ENCODE measurements at regions not wholly inside any gene's neighbourhood (a gene's known extent, or its start where the extent isn't known, plus 50 kb on each side); places are given as distances from the start of the nearest gene placed in this dataset.

- DNase-seq (ENCODE audit: low read depth, low spot score) (no peak), ATAC-seq (no peak)
- in situ Hi-C loops (cut with HindIII; ENCODE audit: low pct_unique_long_range_greater_than_20kb, low sequenced_read_pairs) (no loop called here), intact Hi-C loops (cut with micrococcal nuclease; ENCODE audit: unreplicated experiment) (no loop called here)
- CTCF ChIA-PET: no interaction called here
- no peak for TF ChIP-seq POLR2AphosphoS5 (IDR thresholded peaks at IDR 0.05; ENCODE audit: low read depth, low read length)
- no peak for TF ChIP-seq REST (IDR thresholded peaks at IDR 0.05; ENCODE audit: insufficient read depth in 1 of 2, low read depth in 2 of 2, low read length in 1 of 2)
- TF ChIP-seq TCF7L2 (IDR thresholded peaks at IDR 0.05; ENCODE audit: low read depth, low read length): no peak
- no peak for TF ChIP-seq CTCF (IDR thresholded peaks at IDR 0.05)
- no peak for TF ChIP-seq SIN3A (IDR thresholded peaks at IDR 0.05; ENCODE audit: borderline replicate concordance, insufficient read depth, low read depth, low read length)
- BruUV-seq (replicated peaks): no TSS peak
- H3K4me3 ChIP-seq (ENCODE audit: low read depth in 2 of 2, low read length in 2 of 2): no peak overlapping the region
- no peaks in the 10 kb centered on the region for H3K4me1 ChIP-seq (ENCODE audit: control insufficient read depth, insufficient read depth, low read length)
- H3K27me3 ChIP-seq (ENCODE audit: control insufficient read depth, insufficient read depth, low read length): no peaks in the 10 kb centered on the region
- H3K36me3 ChIP-seq (ENCODE audit: control insufficient read depth, insufficient read depth, low read length): no peaks in the 10 kb centered on the region
- POLR2A ChIA-PET: no interaction called here
- no peak overlapping the region for H3K27ac ChIP-seq (ENCODE audit: low read length)
- no peaks in the 10 kb centered on the region for H3K9me3 ChIP-seq (ENCODE audit: control insufficient read depth, insufficient read depth, low read depth, low read length)
Measured at GRCh38 chrX:109312757-109313156, 169.1 kb downstream of the GUCY2F start.

GRCh38 chrX:109310031-109310430, 171.9 kb downstream of the GUCY2F start:
- in situ Hi-C loops (cut with HindIII; ENCODE audit: low pct_unique_long_range_greater_than_20kb, low sequenced_read_pairs): no loop called here
- intact Hi-C loops (cut with micrococcal nuclease; ENCODE audit: unreplicated experiment): no loop called here
- Histone ChIP-seq H3K4me3 (ENCODE audit: low read depth in 2 of 2, low read length in 2 of 2) (no peak overlapping the region), H3K9me3 (ENCODE audit: control insufficient read depth, insufficient read depth, low read depth, low read length) (no peaks in the 10 kb centered on the region), H3K27me3 (ENCODE audit: control insufficient read depth, insufficient read depth, low read length) (no peaks in the 10 kb centered on the region), H3K27ac (ENCODE audit: low read length) (no peak overlapping the region), H3K4me1 (ENCODE audit: control insufficient read depth, insufficient read depth, low read length) (no peaks in the 10 kb centered on the region), H3K36me3 (ENCODE audit: control insufficient read depth, insufficient read depth, low read length) (no peaks in the 10 kb centered on the region)
- ChIA-PET CTCF (no interaction called here), POLR2A (no interaction called here)
- ATAC-seq (no peak), DNase-seq (ENCODE audit: low read depth, low spot score) (no peak)
- no TSS peak for BruUV-seq (replicated peaks)
- TF ChIP-seq TCF7L2 (IDR thresholded peaks at IDR 0.05; ENCODE audit: low read depth, low read length) (no peak), CTCF (IDR thresholded peaks at IDR 0.05) (no peak)

- Histone ChIP-seq H3K4me3 (ENCODE audit: low read depth in 2 of 2, low read length in 2 of 2) (no peak overlapping the region), H3K27ac (ENCODE audit: low read length) (no peak overlapping the region), H3K9me3 (ENCODE audit: control insufficient read depth, insufficient read depth, low read depth, low read length) (no peaks in the 10 kb centered on the region), H3K36me3 (ENCODE audit: control insufficient read depth, insufficient read depth, low read length) (no peaks in the 10 kb centered on the region), H3K27me3 (ENCODE audit: control insufficient read depth, insufficient read depth, low read length) (no peaks in the 10 kb centered on the region), H3K4me1 (ENCODE audit: control insufficient read depth, insufficient read depth, low read length) (no peaks in the 10 kb centered on the region)
- no peak for ATAC-seq
- in situ Hi-C loops (cut with HindIII; ENCODE audit: low pct_unique_long_range_greater_than_20kb, low sequenced_read_pairs): no loop called here
- no TSS peak for BruUV-seq (replicated peaks)
- POLR2A ChIA-PET: no interaction called here
- TF ChIP-seq REST (IDR thresholded peaks at IDR 0.05; ENCODE audit: insufficient read depth in 1 of 2, low read depth in 2 of 2, low read length in 1 of 2) (no peak), CTCF (IDR thresholded peaks at IDR 0.05) (no peak), TCF7L2 (IDR thresholded peaks at IDR 0.05; ENCODE audit: low read depth, low read length) (no peak), SIN3A (IDR thresholded peaks at IDR 0.05; ENCODE audit: borderline replicate concordance, insufficient read depth, low read depth, low read length) (no peak), POLR2AphosphoS5 (IDR thresholded peaks at IDR 0.05; ENCODE audit: low read depth, low read length) (no peak)
- DNase-seq (ENCODE audit: low read depth, low spot score): no peak
- intact Hi-C loops (cut with micrococcal nuclease; ENCODE audit: unreplicated experiment): no loop called here
- CTCF ChIA-PET: no interaction called here
Measured at GRCh38 chrX:109301177-109301576, 180.7 kb downstream of the GUCY2F start.

All from Panc1 (cell line).